MM.1S (cell line): ENCODE measurements at regions not wholly inside any gene's neighbourhood (a gene's known extent, or its start where the extent isn't known, plus 50 kb on each side); places are given as distances from the start of the nearest gene placed in this dataset.

ENCODE experiments used
- EZH2 ChIP-seq: fragments of 300-600 bp; sonication (generic); optimal IDR thresholded peaks from 2 replicates; pipeline ENCODE3; 2017; ENCODE audit warnings: low read depth, mild to moderate bottlenecking, antibody characterized with exemption, low read length, mixed read lengths
- EZH2phosphoT487 ChIP-seq: fragments of 300-600 bp; sonication (generic); IDR thresholded peaks from 2 replicates; pipeline ENCODE4 v1.6.1; 2018; ENCODE audit warnings: antibody characterized with exemption, low read length
- TF ChIP-seq, protein P1 (sequence below): fragments of 300-600 bp; sonication (generic); IDR thresholded peaks from 2 replicates; pipeline ENCODE4 v1.5.1; 2016; ENCODE audit warnings: antibody characterized with exemption, low read length, mixed read lengths

DNA sequence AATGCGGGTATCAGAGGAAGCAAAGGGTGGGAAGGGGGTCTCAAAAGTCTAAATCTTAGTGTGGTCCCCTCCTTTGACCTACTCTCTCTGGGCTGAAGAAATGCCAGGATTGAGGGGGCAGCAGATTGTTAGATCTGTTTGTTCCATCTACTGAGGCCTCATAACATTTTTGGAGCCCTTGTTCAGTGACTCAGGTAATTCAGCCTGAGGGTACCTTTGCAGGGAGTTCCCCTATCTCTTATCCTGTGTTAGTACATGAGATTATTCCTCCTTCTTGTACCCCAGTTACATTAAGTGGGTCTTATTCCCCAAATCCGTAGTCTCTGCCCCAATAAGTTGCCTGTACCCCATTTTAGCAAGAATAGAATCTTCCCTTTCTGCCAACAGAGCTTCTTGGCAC, 79.0 kb downstream of the RTL9 start:
- no peak for TF ChIP-seq EZH2
- TF ChIP-seq, protein P1, sequence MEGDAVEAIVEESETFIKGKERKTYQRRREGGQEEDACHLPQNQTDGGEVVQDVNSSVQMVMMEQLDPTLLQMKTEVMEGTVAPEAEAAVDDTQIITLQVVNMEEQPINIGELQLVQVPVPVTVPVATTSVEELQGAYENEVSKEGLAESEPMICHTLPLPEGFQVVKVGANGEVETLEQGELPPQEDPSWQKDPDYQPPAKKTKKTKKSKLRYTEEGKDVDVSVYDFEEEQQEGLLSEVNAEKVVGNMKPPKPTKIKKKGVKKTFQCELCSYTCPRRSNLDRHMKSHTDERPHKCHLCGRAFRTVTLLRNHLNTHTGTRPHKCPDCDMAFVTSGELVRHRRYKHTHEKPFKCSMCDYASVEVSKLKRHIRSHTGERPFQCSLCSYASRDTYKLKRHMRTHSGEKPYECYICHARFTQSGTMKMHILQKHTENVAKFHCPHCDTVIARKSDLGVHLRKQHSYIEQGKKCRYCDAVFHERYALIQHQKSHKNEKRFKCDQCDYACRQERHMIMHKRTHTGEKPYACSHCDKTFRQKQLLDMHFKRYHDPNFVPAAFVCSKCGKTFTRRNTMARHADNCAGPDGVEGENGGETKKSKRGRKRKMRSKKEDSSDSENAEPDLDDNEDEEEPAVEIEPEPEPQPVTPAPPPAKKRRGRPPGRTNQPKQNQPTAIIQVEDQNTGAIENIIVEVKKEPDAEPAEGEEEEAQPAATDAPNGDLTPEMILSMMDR = no peak
- no peak for TF ChIP-seq EZH2phosphoT487
